GM23338 (cell line): ENCODE measurements at regions not wholly inside any gene's neighbourhood (a gene's known extent, or its start where the extent isn't known, plus 50 kb on each side); places are given as distances from the start of the nearest gene placed in this dataset.

Experiments used
- ATAC-seq: fragments of 200-7000 bp; cut with Tn5 transposase; 3 replicates; pipeline ENCODE4 v1.9.1; 2020
- DNase-seq: peaks from one replicate; pipeline ENCODE4 v3.0.0-alpha.2; 2015; ENCODE audit warnings: low spot score
- H2AFZ ChIP-seq: fragments of 200-600 bp; sonication (generic); 2 replicates; pipeline ENCODE4 v1.8.0; 2016; ENCODE audit warnings: antibody characterized with exemption, mild to moderate bottlenecking, moderate library complexity
- H3F3A ChIP-seq: fragments of 200-600 bp; sonication (generic); replicated peaks from 2 replicates; pipeline ENCODE4 v1.8.0; 2017; ENCODE audit warnings: antibody characterized with exemption, mixed run types, low read depth
- H3K27ac ChIP-seq: fragments of 200-600 bp; sonication (generic); 2 replicates; pipeline ENCODE4 v1.6.1; 2016; ENCODE audit warnings: low read depth
- H3K27me3 ChIP-seq: fragments of 200-600 bp; sonication (generic); 2 replicates; pipeline ENCODE4 v1.8.0; 2016; ENCODE audit warnings: mild to moderate bottlenecking, mixed run types, moderate library complexity; ENCODE audit not compliant: insufficient read depth
- H3K36me3 ChIP-seq: fragments of 200-600 bp; sonication (generic); 2 replicates; pipeline ENCODE4 v1.8.0; 2016; ENCODE audit warnings: mild to moderate bottlenecking; ENCODE audit not compliant: insufficient read depth
- H3K4me1 ChIP-seq: fragments of 200-600 bp; sonication (generic); 2 replicates; pipeline ENCODE4 v1.8.0; 2016; ENCODE audit warnings: mild to moderate bottlenecking, moderate library complexity; ENCODE audit not compliant: insufficient read depth
- H3K4me2 ChIP-seq: fragments of 200-600 bp; sonication (generic); 2 replicates; pipeline ENCODE4 v1.7.1; 2017; ENCODE audit warnings: mixed run types
- H3K4me3 ChIP-seq: fragments of 200-600 bp; sonication (generic); 2 replicates; pipeline ENCODE4 v1.6.1; 2016; ENCODE audit warnings: mixed run types
- H3K79me2 ChIP-seq: fragments of 200-600 bp; sonication (generic); replicated peaks from 2 replicates; pipeline ENCODE4 v1.8.0; 2017; ENCODE audit warnings: mild to moderate bottlenecking; ENCODE audit not compliant: insufficient read depth
- H3K9me2 ChIP-seq: fragments of 200-600 bp; sonication (generic); 2 replicates; pipeline ENCODE4 v1.8.0; 2017; ENCODE audit not compliant: insufficient read depth
- H4K20me1 ChIP-seq: fragments of 200-600 bp; sonication (generic); replicated peaks from 2 replicates; pipeline ENCODE4 v1.8.0; 2017; ENCODE audit warnings: mild to moderate bottlenecking; ENCODE audit not compliant: insufficient read depth
- H3K27ac Mint-ChIP-seq: 2 replicates; pipeline ENCODE4 v1.8.0; 2020; ENCODE audit warnings: inconsistent platforms, mild to moderate bottlenecking, moderate library complexity, mixed read lengths
- H3K27me3 Mint-ChIP-seq: 3 replicates; pipeline ENCODE4 v1.8.0; 2022; ENCODE audit warnings: low read depth, mild to moderate bottlenecking, moderate library complexity, mixed read lengths, inconsistent platforms; ENCODE audit not compliant: insufficient read depth, poor library complexity
- H3K36me3 Mint-ChIP-seq: 3 replicates; pipeline ENCODE4 v1.8.0; 2021; ENCODE audit warnings: low read depth, mild to moderate bottlenecking, inconsistent platforms, moderate library complexity, mixed read lengths
- H3K4me1 Mint-ChIP-seq: 3 replicates; pipeline ENCODE4 v1.8.0; 2020; ENCODE audit warnings: mild to moderate bottlenecking, inconsistent platforms, mixed read lengths
- H3K4me3 Mint-ChIP-seq: 3 replicates; pipeline ENCODE4 v1.8.0; 2021; ENCODE audit warnings: moderate library complexity, mild to moderate bottlenecking, inconsistent platforms, mixed read lengths
- H3K9me3 Mint-ChIP-seq: 3 replicates; pipeline ENCODE4 v1.8.0; 2020; ENCODE audit warnings: moderate library complexity, mild to moderate bottlenecking, inconsistent platforms, mixed read lengths
- EZH2 ChIP-seq: fragments of 200-600 bp; sonication (generic); IDR thresholded peaks from one replicate; pipeline ENCODE4 v1.8.0; 2017; ENCODE audit warnings: antibody characterized with exemption, mild to moderate bottlenecking, low read depth; ENCODE audit not compliant: unreplicated experiment
- EZH2phosphoT487 ChIP-seq: fragments of 200-600 bp; sonication (generic); IDR thresholded peaks from one replicate; pipeline ENCODE4 v1.8.1; 2018; ENCODE audit warnings: antibody characterized with exemption; ENCODE audit not compliant: unreplicated experiment
- NANOG ChIP-seq: IDR thresholded peaks from 2 replicates; pipeline ENCODE4 v1.6.1; 2016; ENCODE audit warnings: antibody characterized with exemption, borderline replicate concordance
- STAT1 ChIP-seq: IDR thresholded peaks from one replicate; pipeline ENCODE4 v1.6.1; 2016; ENCODE audit warnings: antibody characterized with exemption; ENCODE audit not compliant: unreplicated experiment
- ZNF331 ChIP-seq: fragments of 250-450 bp; sonication (Bioruptor Pico); IDR thresholded peaks from 2 replicates; pipeline ENCODE4 v1.5.0; 2020; ENCODE audit warnings: low read depth, mild to moderate bottlenecking, moderate library complexity
- TF ChIP-seq, protein P1 (sequence below): fragments of 250-450 bp; sonication (Bioruptor Pico); IDR thresholded peaks from 2 replicates; pipeline ENCODE4 v1.5.0; 2020; ENCODE audit warnings: mild to moderate bottlenecking, moderate library complexity
- TF ChIP-seq, protein P2 (sequence below), 2 experiments: fragments of 200-600 bp in 1 of 2; sonication (generic) in 1 of 2; conservative IDR thresholded peaks; 2 replicates each; pipeline versions ENCODE4 v1.5.1 to v1.6.1; 2016 to 2017; ENCODE audit warnings: antibody characterized with exemption in 2 of 2, low read depth in 2 of 2, mild to moderate bottlenecking in 2 of 2, moderate library complexity in 1 of 2
- TF ChIP-seq, protein P3 (sequence below): IDR thresholded peaks from 2 replicates; pipeline ENCODE4 v1.6.1; 2016; ENCODE audit warnings: antibody characterized with exemption
- TF ChIP-seq, protein P4 (sequence below): IDR thresholded peaks from one replicate; pipeline ENCODE4 v1.6.1; 2018; ENCODE audit warnings: antibody characterized with exemption; ENCODE audit not compliant: unreplicated experiment

DNA sequence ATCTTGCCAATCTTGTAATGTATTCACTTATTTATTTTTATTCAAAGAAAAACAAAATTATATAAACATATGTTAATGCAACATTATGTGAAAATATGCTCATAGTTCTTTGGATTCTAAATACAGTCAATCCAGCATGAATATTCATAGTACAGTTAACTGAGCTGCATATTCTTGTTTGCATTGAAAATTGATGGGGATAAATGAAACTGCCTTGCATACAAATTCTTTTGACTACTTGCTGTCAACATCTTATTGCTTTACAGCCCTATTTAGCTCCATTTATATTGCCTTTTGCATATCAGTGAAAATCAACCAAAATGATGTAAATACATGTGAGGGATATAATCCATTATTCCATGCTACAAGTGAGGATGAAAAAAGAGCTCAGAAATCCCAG is 135.3 kb downstream of the CCER1 start:
- Histone ChIP-seq H3K36me3 (no peaks in the 10 kb centered on the region), H2AFZ (no peak overlapping the region), H3K4me1 (no peaks in the 10 kb centered on the region), H3K27me3 (no peaks in the 10 kb centered on the region), H3K27ac (no peak overlapping the region), H4K20me1 (no peaks in the 10 kb centered on the region), H3K79me2 (no peaks in the 10 kb centered on the region), H3K4me2 (no peak overlapping the region), H3K4me3 (no peak overlapping the region), H3K9me2 (0 out of 2 replicates have a peak, but pooled peaks cover 2% of the 10 kb centered on the region), H3F3A (no peaks in the 10 kb centered on the region)
- Mint-ChIP-seq H3K4me3 (no peak overlapping the region), H3K4me1 (no peaks in the 10 kb centered on the region), H3K27ac (no peak overlapping the region), H3K9me3 (no peaks in the 10 kb centered on the region), H3K27me3 (no peaks in the 10 kb centered on the region), H3K36me3 (no peaks in the 10 kb centered on the region)
- TF ChIP-seq EZH2 = no peak
- TF ChIP-seq, protein P1, sequence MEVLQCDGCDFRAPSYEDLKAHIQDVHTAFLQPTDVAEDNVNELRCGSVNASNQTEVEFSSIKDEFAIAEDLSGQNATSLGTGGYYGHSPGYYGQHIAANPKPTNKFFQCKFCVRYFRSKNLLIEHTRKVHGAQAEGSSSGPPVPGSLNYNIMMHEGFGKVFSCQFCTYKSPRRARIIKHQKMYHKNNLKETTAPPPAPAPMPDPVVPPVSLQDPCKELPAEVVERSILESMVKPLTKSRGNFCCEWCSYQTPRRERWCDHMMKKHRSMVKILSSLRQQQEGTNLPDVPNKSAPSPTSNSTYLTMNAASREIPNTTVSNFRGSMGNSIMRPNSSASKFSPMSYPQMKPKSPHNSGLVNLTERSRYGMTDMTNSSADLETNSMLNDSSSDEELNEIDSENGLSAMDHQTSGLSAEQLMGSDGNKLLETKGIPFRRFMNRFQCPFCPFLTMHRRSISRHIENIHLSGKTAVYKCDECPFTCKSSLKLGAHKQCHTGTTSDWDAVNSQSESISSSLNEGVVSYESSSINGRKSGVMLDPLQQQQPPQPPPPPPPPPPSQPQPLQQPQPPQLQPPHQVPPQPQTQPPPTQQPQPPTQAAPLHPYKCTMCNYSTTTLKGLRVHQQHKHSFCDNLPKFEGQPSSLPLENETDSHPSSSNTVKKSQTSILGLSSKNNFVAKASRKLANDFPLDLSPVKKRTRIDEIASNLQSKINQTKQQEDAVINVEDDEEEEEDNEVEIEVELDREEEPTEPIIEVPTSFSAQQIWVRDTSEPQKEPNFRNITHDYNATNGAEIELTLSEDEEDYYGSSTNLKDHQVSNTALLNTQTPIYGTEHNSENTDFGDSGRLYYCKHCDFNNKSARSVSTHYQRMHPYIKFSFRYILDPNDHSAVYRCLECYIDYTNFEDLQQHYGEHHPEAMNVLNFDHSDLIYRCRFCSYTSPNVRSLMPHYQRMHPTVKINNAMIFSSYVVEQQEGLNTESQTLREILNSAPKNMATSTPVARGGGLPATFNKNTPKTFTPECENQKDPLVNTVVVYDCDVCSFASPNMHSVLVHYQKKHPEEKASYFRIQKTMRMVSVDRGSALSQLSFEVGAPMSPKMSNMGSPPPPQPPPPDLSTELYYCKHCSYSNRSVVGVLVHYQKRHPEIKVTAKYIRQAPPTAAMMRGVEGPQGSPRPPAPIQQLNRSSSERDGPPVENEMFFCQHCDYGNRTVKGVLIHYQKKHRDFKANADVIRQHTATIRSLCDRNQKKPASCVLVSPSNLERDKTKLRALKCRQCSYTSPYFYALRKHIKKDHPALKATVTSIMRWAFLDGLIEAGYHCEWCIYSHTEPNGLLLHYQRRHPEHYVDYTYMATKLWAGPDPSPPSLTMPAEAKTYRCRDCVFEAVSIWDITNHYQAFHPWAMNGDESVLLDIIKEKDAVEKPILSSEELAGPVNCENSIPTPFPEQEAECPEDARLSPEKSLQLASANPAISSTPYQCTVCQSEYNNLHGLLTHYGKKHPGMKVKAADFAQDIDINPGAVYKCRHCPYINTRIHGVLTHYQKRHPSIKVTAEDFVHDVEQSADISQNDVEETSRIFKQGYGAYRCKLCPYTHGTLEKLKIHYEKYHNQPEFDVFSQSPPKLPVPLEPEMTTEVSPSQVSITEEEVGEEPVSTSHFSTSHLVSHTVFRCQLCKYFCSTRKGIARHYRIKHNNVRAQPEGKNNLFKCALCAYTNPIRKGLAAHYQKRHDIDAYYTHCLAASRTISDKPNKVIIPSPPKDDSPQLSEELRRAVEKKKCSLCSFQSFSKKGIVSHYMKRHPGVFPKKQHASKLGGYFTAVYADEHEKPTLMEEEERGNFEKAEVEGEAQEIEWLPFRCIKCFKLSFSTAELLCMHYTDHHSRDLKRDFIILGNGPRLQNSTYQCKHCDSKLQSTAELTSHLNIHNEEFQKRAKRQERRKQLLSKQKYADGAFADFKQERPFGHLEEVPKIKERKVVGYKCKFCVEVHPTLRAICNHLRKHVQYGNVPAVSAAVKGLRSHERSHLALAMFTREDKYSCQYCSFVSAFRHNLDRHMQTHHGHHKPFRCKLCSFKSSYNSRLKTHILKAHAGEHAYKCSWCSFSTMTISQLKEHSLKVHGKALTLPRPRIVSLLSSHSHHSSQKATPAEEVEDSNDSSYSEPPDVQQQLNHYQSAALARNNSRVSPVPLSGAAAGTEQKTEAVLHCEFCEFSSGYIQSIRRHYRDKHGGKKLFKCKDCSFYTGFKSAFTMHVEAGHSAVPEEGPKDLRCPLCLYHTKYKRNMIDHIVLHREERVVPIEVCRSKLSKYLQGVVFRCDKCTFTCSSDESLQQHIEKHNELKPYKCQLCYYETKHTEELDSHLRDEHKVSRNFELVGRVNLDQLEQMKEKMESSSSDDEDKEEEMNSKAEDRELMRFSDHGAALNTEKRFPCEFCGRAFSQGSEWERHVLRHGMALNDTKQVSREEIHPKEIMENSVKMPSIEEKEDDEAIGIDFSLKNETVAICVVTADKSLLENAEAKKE (CRISPR knock-in tag) = no peak
- TF ChIP-seq NANOG = no peak
- TF ChIP-seq ZNF331 (CRISPR knock-in tag) = no peak
- no peak for ATAC-seq
- DNase-seq = no peak

DNA sequence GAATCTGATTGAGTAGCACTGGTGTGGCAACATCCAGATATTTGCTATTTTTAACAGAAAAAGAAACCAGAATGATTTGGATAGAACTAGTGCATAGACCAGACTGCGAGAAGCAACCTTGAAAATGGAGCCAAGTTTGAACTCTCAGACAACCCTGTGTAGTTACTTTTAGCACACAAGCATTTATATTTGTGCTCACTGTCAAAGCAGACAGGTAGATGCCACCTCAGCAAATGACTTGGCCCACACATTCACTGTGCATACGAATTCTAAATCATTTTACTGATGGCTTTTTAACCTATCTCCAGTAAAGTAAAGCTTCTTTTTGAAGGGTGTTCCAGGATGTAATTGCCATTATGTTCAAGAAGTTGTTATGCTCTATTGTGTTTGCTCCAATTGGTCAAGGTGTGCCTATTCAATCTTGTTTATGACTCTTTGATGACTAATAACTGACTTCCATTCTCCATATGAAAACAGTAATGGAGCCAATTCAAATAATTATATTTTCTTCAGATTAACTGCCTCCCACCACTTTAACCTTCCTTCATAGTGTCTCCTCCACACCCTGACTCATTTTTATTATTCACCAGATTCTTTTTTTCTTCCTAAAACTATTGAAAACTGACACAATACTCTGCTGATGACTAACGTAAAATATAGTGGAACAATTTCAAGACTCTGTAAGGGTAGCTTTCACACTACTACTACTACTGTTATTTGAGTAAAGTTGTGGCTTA is 138.5 kb downstream of the CCER1 start:
- H3K4me1 ChIP-seq = no peaks in the 10 kb centered on the region
- H2AFZ ChIP-seq = no peak overlapping the region
- no peak overlapping the region for H3K27ac ChIP-seq
- no peaks in the 10 kb centered on the region for H3K9me2 ChIP-seq
- H3K4me3 ChIP-seq = no peak overlapping the region
- H3K27me3 Mint-ChIP-seq = peaks cover 2% of the 10 kb centered on the region
- no peak for ATAC-seq
- DNase-seq = no peak
- no peaks in the 10 kb centered on the region for H4K20me1 ChIP-seq
- H3K36me3 ChIP-seq = no peaks in the 10 kb centered on the region
- no peaks in the 10 kb centered on the region for H3K36me3 Mint-ChIP-seq
- no peaks in the 10 kb centered on the region for H3F3A ChIP-seq
- H3K79me2 ChIP-seq = no peaks in the 10 kb centered on the region
- H3K27ac Mint-ChIP-seq = no peak overlapping the region
- no peak overlapping the region for H3K4me2 ChIP-seq
- no peak overlapping the region for H3K4me3 Mint-ChIP-seq
- H3K9me3 Mint-ChIP-seq = no peaks in the 10 kb centered on the region
- no peaks in the 10 kb centered on the region for H3K4me1 Mint-ChIP-seq
- H3K27me3 ChIP-seq = no peaks in the 10 kb centered on the region
- TF ChIP-seq, protein P2, sequence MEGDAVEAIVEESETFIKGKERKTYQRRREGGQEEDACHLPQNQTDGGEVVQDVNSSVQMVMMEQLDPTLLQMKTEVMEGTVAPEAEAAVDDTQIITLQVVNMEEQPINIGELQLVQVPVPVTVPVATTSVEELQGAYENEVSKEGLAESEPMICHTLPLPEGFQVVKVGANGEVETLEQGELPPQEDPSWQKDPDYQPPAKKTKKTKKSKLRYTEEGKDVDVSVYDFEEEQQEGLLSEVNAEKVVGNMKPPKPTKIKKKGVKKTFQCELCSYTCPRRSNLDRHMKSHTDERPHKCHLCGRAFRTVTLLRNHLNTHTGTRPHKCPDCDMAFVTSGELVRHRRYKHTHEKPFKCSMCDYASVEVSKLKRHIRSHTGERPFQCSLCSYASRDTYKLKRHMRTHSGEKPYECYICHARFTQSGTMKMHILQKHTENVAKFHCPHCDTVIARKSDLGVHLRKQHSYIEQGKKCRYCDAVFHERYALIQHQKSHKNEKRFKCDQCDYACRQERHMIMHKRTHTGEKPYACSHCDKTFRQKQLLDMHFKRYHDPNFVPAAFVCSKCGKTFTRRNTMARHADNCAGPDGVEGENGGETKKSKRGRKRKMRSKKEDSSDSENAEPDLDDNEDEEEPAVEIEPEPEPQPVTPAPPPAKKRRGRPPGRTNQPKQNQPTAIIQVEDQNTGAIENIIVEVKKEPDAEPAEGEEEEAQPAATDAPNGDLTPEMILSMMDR (conservative IDR thresholded peaks at IDR 0.05; ENCODE audit: low read depth in 2 of 2) = no peak
- TF ChIP-seq STAT1 (no peak), EZH2phosphoT487 (no peak)
- TF ChIP-seq, protein P3, sequence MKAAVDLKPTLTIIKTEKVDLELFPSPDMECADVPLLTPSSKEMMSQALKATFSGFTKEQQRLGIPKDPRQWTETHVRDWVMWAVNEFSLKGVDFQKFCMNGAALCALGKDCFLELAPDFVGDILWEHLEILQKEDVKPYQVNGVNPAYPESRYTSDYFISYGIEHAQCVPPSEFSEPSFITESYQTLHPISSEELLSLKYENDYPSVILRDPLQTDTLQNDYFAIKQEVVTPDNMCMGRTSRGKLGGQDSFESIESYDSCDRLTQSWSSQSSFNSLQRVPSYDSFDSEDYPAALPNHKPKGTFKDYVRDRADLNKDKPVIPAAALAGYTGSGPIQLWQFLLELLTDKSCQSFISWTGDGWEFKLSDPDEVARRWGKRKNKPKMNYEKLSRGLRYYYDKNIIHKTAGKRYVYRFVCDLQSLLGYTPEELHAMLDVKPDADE = no peak
- TF ChIP-seq, protein P4, sequence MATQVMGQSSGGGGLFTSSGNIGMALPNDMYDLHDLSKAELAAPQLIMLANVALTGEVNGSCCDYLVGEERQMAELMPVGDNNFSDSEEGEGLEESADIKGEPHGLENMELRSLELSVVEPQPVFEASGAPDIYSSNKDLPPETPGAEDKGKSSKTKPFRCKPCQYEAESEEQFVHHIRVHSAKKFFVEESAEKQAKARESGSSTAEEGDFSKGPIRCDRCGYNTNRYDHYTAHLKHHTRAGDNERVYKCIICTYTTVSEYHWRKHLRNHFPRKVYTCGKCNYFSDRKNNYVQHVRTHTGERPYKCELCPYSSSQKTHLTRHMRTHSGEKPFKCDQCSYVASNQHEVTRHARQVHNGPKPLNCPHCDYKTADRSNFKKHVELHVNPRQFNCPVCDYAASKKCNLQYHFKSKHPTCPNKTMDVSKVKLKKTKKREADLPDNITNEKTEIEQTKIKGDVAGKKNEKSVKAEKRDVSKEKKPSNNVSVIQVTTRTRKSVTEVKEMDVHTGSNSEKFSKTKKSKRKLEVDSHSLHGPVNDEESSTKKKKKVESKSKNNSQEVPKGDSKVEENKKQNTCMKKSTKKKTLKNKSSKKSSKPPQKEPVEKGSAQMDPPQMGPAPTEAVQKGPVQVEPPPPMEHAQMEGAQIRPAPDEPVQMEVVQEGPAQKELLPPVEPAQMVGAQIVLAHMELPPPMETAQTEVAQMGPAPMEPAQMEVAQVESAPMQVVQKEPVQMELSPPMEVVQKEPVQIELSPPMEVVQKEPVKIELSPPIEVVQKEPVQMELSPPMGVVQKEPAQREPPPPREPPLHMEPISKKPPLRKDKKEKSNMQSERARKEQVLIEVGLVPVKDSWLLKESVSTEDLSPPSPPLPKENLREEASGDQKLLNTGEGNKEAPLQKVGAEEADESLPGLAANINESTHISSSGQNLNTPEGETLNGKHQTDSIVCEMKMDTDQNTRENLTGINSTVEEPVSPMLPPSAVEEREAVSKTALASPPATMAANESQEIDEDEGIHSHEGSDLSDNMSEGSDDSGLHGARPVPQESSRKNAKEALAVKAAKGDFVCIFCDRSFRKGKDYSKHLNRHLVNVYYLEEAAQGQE = no peak
